Prostate gland (tissue), 2 donors: ENCODE measurements at regions not wholly inside any gene's neighbourhood (a gene's known extent, or its start where the extent isn't known, plus 50 kb on each side); places are given as distances from the start of the nearest gene placed in this dataset.

Source experiments
- POLR2A ChIP-seq: fragments of 450-650 bp; IDR thresholded peaks from one replicate; pipeline ENCODE4 v1.6.1; 2016; ENCODE audit warnings: antibody characterized with exemption, mild to moderate bottlenecking
- TF ChIP-seq, protein P1 (sequence below), 4 experiments: fragments of 200-600 bp in 2 of 4; fragments of 450-650 bp in 2 of 4; sonication (generic) in 2 of 4; IDR thresholded peaks; 1 replicate in 3 of 4; 2 replicates in 1 of 4; pipeline ENCODE4 v1.5.1; 2016 to 2019; ENCODE audit warnings: antibody characterized with exemption in 4 of 4, mild to moderate bottlenecking in 2 of 4, moderate library complexity in 2 of 4

GRCh38 chr15:92706201-92706600 lies 50.6 kb upstream of the FAM174B start:
- TF ChIP-seq, protein P1, sequence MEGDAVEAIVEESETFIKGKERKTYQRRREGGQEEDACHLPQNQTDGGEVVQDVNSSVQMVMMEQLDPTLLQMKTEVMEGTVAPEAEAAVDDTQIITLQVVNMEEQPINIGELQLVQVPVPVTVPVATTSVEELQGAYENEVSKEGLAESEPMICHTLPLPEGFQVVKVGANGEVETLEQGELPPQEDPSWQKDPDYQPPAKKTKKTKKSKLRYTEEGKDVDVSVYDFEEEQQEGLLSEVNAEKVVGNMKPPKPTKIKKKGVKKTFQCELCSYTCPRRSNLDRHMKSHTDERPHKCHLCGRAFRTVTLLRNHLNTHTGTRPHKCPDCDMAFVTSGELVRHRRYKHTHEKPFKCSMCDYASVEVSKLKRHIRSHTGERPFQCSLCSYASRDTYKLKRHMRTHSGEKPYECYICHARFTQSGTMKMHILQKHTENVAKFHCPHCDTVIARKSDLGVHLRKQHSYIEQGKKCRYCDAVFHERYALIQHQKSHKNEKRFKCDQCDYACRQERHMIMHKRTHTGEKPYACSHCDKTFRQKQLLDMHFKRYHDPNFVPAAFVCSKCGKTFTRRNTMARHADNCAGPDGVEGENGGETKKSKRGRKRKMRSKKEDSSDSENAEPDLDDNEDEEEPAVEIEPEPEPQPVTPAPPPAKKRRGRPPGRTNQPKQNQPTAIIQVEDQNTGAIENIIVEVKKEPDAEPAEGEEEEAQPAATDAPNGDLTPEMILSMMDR (IDR thresholded peaks at IDR 0.05), result no peak
- no peak for TF ChIP-seq POLR2A
